WERI-Rb-1 (cell line): ENCODE measurements at regions not wholly inside any gene's neighbourhood (a gene's known extent, or its start where the extent isn't known, plus 50 kb on each side); places are given as distances from the start of the nearest gene placed in this dataset.

Source experiments
- DNase-seq: peaks from one replicate; pipeline ENCODE4 v3.0.0-alpha.2; 2020
- H3K27ac ChIP-seq: fragments of 250-450 bp; sonication (Bioruptor Pico); 2 replicates; pipeline ENCODE4 v1.5.1; 2020; ENCODE audit warnings: mild to moderate bottlenecking, moderate library complexity
- H3K27me3 ChIP-seq: fragments of 250-450 bp; sonication (Bioruptor Pico); 2 replicates; pipeline ENCODE4 v1.5.1; 2021; ENCODE audit warnings: mild to moderate bottlenecking, low read depth, moderate library complexity; ENCODE audit not compliant: insufficient read depth, severe bottlenecking
- H3K36me3 ChIP-seq: fragments of 250-450 bp; sonication (Bioruptor Pico); 2 replicates; pipeline ENCODE4 v1.5.1; 2020; ENCODE audit warnings: mild to moderate bottlenecking, moderate library complexity
- H3K4me3 ChIP-seq: 2 replicates; pipeline ENCODE4 v1.5.1; 2011; ENCODE audit warnings: low read depth, mild to moderate bottlenecking, control low read depth, low read length
- H3K9me3 ChIP-seq: fragments of 250-450 bp; sonication (Bioruptor Pico); 2 replicates; pipeline ENCODE4 v1.5.1; 2021; ENCODE audit warnings: mild to moderate bottlenecking, moderate library complexity; ENCODE audit not compliant: severe bottlenecking
- CTCF ChIP-seq: IDR thresholded peaks from 2 replicates; pipeline ENCODE4 v1.5.1; 2011; ENCODE audit warnings: low read depth, mild to moderate bottlenecking, control low read depth, inconsistent platforms, low read length

GRCh38 chr3:150040097-150040496, 69.4 kb upstream of the PFN2 start:
- Histone ChIP-seq H3K9me3 (peaks cover 8% of the 10 kb centered on the region), H3K27me3 (no peaks in the 10 kb centered on the region), H3K36me3 (no peaks in the 10 kb centered on the region), H3K27ac (no peak overlapping the region), H3K4me3 (no peak overlapping the region)
- no peak for DNase-seq
- TF ChIP-seq CTCF: no peak

GRCh38 chr3:150038830-150039229, 68.1 kb upstream of the PFN2 start:
- DNase-seq: no peak
- Histone ChIP-seq H3K27ac (no peak overlapping the region), H3K27me3 (no peaks in the 10 kb centered on the region), H3K9me3 (peaks cover 8% of the 10 kb centered on the region), H3K4me3 (no peak overlapping the region), H3K36me3 (no peaks in the 10 kb centered on the region)
- no peak for TF ChIP-seq CTCF

- TF ChIP-seq CTCF: no peak
- no peak overlapping the region for H3K27ac ChIP-seq
- DNase-seq: no peak
- no peaks in the 10 kb centered on the region for H3K27me3 ChIP-seq
- H3K4me3 ChIP-seq: no peak overlapping the region
- peaks cover 3% of the 10 kb centered on the region for H3K9me3 ChIP-seq
- no peaks in the 10 kb centered on the region for H3K36me3 ChIP-seq
Measured at GRCh38 chr3:150036780-150037179, 66.1 kb upstream of the PFN2 start.

GRCh38 chr3:150035910-150036612, 65.4 kb upstream of the PFN2 start:
- DNase-seq: no peak
- H3K4me3 ChIP-seq: no peak overlapping the region
- no peak overlapping the region for H3K27ac ChIP-seq
- no peaks in the 10 kb centered on the region for H3K36me3 ChIP-seq
- TF ChIP-seq CTCF: no peak
- no peaks in the 10 kb centered on the region for H3K27me3 ChIP-seq
- no peaks in the 10 kb centered on the region for H3K9me3 ChIP-seq

- no peaks in the 10 kb centered on the region for H3K36me3 ChIP-seq
- no peak for TF ChIP-seq CTCF
- H3K9me3 ChIP-seq: no peaks in the 10 kb centered on the region
- H3K4me3 ChIP-seq: no peak overlapping the region
- H3K27ac ChIP-seq: no peak overlapping the region
- DNase-seq: no peak
- no peaks in the 10 kb centered on the region for H3K27me3 ChIP-seq
Measured at GRCh38 chr3:150035301-150035779, 64.6 kb upstream of the PFN2 start.

- Histone ChIP-seq H3K27ac (no peak overlapping the region), H3K27me3 (no peaks in the 10 kb centered on the region), H3K4me3 (no peak overlapping the region), H3K36me3 (no peaks in the 10 kb centered on the region), H3K9me3 (no peaks in the 10 kb centered on the region)
- no peak for TF ChIP-seq CTCF
- DNase-seq: no peak
Measured at GRCh38 chr3:150033721-150034120, 63.0 kb upstream of the PFN2 start.
